Heart left ventricle (tissue), 13 donors: ENCODE measurements at regions not wholly inside any gene's neighbourhood (a gene's known extent, or its start where the extent isn't known, plus 50 kb on each side); places are given as distances from the start of the nearest gene placed in this dataset.

Experiments
- CTCF ChIP-seq, 12 donors: fragments of 200-600 bp; sonication (generic) in 4 of 12; IDR thresholded peaks; one replicate each; pipeline versions ENCODE4 v1.5.0 to v1.8.0; 2018 to 2022; ENCODE audit warnings: antibody characterized with exemption in 12 of 12, mild to moderate bottlenecking in 5 of 12
- POLR2A ChIP-seq, 2 donors: fragments of 450-650 bp; IDR thresholded peaks; one replicate each; pipeline ENCODE4 v1.6.1; 2017; ENCODE audit warnings: antibody characterized with exemption in 2 of 2, mild to moderate bottlenecking in 2 of 2, moderate library complexity in 2 of 2
- donor health status: ischemic (EF 13 %, LVEDD 7.1; RV severe dilation, severe dysfunction).
- donor health status: DM: no; HTN: yes; CAD: no.
- donor health status: DM: no; HTN: no; CAD: no.
- donor health status: ischemic (EF 25% LVEDD 6.9; RV normal size, moderate dysfunction).
- donor health status: ischemic (EF 25% LVEDD 5.7; RV mildly dilated, moderate dysfunction).
- donor health status: ischemic (EF 35%, LVEDD 5.7; RV mildly dilated, moderate dysfunction).
- donor health status: nonischemic (EF 11% LVEDD 7.7; RV severe dilation, severe dysfunction).
- donor health status: DM: yes; HTN: yes; CAD: no.
- donor health status: PGD.
- donor health status: ischemic (EF 29% LVEDD 5.4; RV normal size, mild dysfunction).
- donor health status: nonischemic (EF 23%, LVEDD 6.1; RV moderate dilation, normal function).

GRCh38 chr2:49248506-49248905 is 94.2 kb upstream of the FSHR start:
- TF ChIP-seq POLR2A (IDR thresholded peaks at IDR 0.05) (no peak), CTCF (IDR thresholded peaks at IDR 0.05) (no peak)
